Stimulated activated CD4-positive, alpha-beta T cell treated with anti-CD3 and anti-CD28 coated beads, Interleukin-12 subunit alpha, Interleukin-12 subunit beta, amount 100 ng/mL, for 24 hours (primary cell): ENCODE measurements at regions not wholly inside any gene's neighbourhood (a gene's known extent, or its start where the extent isn't known, plus 50 kb on each side); places are given as distances from the start of the nearest gene placed in this dataset.

Experiments used
- DNase-seq, 2 experiments: peaks; one replicate each; pipeline ENCODE4 v3.0.0-alpha.2; 2020; ENCODE audit warnings: low read depth in 2 of 2

DNA sequence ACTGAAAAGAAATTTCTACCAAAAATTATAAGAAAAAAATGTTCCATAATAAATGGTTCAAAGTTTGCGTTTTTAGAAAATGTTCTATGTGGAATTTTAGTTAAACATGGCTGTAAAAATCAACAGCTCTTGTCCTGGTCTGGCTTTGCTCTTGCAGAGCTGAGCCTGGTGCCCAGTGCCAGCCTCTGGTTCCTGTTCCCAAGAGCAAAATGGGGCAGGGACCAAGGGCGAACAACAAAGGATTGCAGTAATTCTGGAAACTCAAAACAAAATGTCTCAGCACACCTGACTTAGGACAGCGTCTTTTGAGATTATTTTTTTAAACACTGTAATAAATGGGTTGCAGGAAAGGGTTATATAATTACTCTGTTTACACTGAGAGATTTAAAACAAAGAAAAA is 174.7 kb downstream of the ANAPC1 start:
- no peak for DNase-seq

DNA sequence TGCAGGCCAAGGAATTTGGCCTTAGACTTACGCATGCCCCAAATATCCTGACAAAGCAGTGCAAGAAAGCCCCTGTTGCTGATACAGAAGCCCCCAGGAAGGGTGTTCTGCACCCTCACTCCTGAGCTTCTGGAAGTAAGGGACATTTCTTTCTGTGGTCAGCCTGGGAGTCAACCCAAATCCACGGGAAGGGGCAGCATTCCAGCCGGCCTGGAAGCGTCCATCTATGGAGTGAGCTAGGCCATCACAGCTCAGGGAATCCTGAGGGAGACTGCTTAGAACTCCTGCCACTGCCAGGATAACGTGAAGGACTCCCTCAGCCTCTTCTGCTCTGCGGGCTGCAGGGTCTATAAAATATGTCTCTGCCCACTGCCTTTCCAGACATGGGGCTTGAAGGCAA is 173.9 kb downstream of the ANAPC1 start:
- DNase-seq = no peak

DNA sequence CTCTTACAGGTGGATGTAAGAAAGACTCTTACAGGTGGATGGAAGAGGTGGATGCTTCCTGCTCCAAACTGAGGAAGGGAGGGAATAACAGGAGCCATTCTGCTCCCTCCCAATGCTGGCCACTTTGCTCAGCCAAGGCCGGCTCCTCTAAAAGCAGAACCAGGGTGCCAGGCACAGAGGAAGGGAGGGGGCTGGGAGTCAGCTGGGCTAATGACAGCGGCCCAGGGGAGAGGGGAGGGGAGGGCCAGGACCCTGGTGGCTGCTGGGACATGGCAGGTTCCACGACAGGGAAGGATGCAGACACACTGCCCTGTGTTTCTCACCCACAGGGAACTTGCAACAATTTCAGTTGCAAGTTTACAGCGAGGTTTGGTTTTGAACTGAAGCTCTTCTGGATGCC is 173.4 kb downstream of the ANAPC1 start:
- no peak for DNase-seq

DNA sequence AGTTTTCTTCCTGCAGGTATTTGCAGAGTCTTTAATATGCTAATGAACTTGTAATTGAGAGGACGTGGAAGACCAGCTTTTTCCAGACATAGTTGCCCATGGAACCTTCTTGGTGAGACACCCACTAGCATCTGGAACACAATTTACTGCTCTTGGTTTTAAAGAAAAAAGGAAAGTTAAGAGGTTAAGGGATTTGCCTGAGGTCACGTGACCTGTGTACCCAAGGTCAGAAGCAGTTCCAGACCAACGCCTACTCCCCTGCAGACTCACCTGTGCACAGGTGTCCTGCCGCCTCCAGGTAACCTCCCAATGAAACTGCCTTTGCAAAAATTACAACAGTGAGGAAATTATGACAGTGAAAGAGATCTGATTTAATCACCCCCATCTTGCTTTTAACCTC is 172.7 kb downstream of the ANAPC1 start:
- DNase-seq = no peak

DNA sequence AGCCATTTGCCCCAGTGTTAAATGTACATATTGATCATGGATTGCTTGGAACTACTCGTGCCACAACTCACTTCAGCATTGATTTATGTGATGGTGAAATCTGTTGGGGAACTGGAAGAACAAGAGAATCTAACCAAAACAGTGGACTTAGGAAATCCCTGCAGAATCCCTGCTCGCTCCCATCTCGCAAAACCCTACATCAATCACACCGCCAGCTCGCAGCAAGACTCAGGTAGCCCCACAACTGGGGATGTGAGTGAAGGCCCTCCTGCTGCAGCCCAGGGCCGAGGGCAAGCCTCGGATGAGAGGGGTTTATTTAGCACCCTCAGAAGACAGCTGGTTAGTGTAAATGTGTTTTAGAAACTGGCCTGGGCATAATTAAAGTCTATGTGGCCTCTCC is 171.6 kb downstream of the ANAPC1 start:
- no peak for DNase-seq

DNA sequence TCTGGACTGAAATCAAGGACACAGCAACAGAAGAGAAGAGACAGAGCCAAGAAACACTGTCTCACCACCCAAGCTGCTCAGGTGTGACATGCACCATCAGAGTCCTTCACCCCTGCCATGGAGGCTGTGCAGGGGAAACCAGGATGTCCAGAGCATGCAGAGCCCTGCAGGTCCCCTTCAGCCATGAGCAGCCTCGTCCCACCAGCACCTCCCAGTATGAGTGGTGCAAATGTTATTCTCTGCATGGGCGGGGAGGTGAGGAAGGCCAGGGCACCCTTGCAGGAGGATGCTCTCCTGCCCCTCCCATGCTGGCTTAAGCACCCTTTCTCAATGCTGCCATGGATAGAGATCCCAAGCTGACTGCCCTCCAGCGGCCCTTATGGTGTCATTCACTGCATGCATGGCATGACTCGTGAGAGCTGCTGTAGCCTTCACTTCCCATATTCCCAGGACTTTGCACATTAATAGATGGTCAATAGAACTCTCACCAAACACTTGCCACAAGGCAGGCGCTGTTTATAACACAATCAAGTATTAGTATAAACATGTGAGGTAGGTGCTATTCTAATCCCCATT is 171.0 kb downstream of the ANAPC1 start:
- DNase-seq = no peak

DNA sequence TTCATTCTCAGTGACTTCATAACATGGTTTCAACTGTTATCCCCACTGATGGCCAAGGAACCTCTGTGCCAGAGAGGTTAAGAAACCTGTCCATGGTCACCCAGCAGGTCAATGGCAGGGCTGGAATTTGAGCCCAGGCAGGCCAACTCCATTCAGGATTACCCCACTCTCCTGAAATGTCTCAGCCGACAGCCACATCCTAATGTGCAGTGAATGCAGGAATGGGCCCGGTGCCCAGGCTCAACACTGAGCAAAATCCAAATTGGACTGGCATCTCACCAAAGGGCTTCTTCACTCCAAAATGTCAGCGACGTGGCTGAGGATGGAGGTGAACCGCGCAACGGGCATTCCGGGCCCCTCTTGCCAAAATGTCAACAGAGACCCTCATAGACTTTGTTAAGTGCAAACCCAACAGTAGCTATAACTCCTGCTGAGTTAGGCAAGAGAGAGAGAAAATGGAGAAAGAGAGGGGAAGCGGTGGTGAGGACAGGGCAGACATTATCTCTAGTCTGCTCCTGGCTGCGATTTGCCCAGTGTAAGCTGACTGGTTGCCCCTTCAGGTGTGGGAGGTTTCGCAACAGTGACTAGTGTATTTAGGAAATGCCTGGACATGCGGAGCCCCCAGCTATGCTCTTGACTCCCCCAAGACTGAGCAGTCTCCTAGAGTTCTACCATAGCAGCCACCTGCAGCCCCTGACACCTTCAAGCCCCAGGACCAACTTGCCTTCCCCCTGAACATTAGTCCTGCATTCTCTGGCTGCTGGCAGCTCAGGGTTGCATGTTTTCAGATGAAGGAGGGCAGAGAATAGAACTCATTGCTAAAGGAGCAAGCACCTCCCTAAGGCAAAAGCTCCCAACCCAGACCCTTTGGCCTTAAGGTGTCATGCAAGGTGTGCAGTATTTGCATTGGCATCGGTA is 167.7 kb downstream of the ANAPC1 start:
- no peak for DNase-seq

DNA sequence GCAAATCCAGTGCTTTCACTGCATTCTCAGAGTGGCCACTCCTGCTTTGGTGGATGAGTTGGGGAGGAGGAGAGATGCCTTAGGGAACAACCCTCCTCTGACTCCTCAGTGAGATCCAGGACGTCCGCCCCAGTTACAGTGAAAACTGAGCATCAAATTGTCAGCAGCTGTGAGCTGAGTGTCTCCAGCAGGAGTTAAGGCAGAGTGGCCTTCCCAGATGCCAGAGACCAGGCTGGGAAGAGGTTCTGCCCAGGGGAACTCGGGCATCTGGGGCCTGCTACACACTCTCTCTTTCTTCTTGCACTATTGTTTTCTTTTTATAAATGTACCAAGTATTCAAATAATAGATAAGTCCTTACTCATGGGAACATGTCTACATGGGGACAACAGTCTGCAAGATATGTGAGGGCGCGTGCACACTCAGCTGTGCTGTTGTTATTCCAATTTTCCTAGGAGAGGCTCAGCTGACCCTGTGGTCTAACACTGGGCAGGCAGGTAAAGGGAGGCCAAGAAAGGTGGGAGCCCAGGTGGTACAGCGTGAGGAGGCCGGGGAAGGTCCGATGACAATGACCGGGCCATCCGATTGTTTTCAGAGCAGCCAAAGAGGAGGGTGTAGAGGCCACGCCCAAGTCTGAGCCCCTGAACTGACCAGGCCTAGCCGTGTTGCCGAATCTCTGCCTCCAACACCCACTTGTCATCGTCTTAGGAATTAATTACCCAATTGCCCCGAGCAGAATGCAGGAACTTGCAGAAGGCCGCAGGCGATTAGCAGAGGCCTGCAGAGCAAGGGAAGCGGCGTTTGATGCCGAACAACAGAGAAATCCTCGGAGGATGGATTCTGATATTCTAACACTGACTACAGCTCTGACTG is 166.9 kb downstream of the ANAPC1 start:
- DNase-seq = no peak
